OCI-M2 (cell line): ENCODE measurements at regions not wholly inside any gene's neighbourhood (a gene's known extent, or its start where the extent isn't known, plus 50 kb on each side); places are given as distances from the start of the nearest gene placed in this dataset.

Experiments used
- DNase-seq: peaks from one replicate; lab custom pipeline; 2025; ENCODE audit not compliant: unreplicated experiment; lab: John Stamatoyannopoulos, UW

- no peak for DNase-seq
These were observed 173.0 kb upstream of the GATA6 start for GRCh38 chr18:21996351-21996826.

GRCh38 chr18:21997207-21998143 lies 171.9 kb upstream of the GATA6 start:
- DNase-seq, result no peak

- DNase-seq, result no peak
These were observed 170.9 kb upstream of the GATA6 start for GRCh38 chr18:21998486-21998885.

- no peak for DNase-seq
These were observed 167.4 kb upstream of the GATA6 start for GRCh38 chr18:22001912-22002487.

- no peak for DNase-seq
These were observed 164.1 kb upstream of the GATA6 start for GRCh38 chr18:22005191-22005841.

GRCh38 chr18:22006458-22006857 lies 162.9 kb upstream of the GATA6 start:
- no peak for DNase-seq

GRCh38 chr18:22009242-22009641 lies 160.1 kb upstream of the GATA6 start:
- DNase-seq, result no peak

- no peak for DNase-seq
These were observed 155.4 kb upstream of the GATA6 start for GRCh38 chr18:22013993-22014392.

GRCh38 chr18:22015156-22015555 lies 154.2 kb upstream of the GATA6 start:
- DNase-seq, result no peak

- DNase-seq, result no peak
These were observed 151.0 kb upstream of the GATA6 start for GRCh38 chr18:22018366-22018765.

- DNase-seq, result no peak
These were observed 150.2 kb upstream of the GATA6 start for GRCh38 chr18:22019193-22019592.

- DNase-seq, result no peak
These were observed 149.1 kb upstream of the GATA6 start for GRCh38 chr18:22020127-22020866.

GRCh38 chr18:22020867-22021370 lies 148.5 kb upstream of the GATA6 start:
- DNase-seq, result no peak

- no peak for DNase-seq
These were observed 147.7 kb upstream of the GATA6 start for GRCh38 chr18:22021701-22022100.

- no peak for DNase-seq
These were observed 144.5 kb upstream of the GATA6 start for GRCh38 chr18:22024924-22025323.

GRCh38 chr18:22026362-22026761 lies 143.0 kb upstream of the GATA6 start:
- DNase-seq, result no peak

GRCh38 chr18:22026889-22027288 lies 142.5 kb upstream of the GATA6 start:
- no peak for DNase-seq

- no peak for DNase-seq
These were observed 137.8 kb upstream of the GATA6 start for GRCh38 chr18:22031611-22032010.

- no peak for DNase-seq
These were observed 136.9 kb upstream of the GATA6 start for GRCh38 chr18:22032392-22032961.

- no peak for DNase-seq
These were observed 136.3 kb upstream of the GATA6 start for GRCh38 chr18:22033085-22033484.

- DNase-seq, result no peak
These were observed 135.1 kb upstream of the GATA6 start for GRCh38 chr18:22034276-22034675.
